ENCODE measurements at regions not wholly inside any gene's neighbourhood (a gene's known extent, or its start where the extent isn't known, plus 50 kb on each side); places are given as distances from the start of the nearest gene placed in this dataset.

DNA sequence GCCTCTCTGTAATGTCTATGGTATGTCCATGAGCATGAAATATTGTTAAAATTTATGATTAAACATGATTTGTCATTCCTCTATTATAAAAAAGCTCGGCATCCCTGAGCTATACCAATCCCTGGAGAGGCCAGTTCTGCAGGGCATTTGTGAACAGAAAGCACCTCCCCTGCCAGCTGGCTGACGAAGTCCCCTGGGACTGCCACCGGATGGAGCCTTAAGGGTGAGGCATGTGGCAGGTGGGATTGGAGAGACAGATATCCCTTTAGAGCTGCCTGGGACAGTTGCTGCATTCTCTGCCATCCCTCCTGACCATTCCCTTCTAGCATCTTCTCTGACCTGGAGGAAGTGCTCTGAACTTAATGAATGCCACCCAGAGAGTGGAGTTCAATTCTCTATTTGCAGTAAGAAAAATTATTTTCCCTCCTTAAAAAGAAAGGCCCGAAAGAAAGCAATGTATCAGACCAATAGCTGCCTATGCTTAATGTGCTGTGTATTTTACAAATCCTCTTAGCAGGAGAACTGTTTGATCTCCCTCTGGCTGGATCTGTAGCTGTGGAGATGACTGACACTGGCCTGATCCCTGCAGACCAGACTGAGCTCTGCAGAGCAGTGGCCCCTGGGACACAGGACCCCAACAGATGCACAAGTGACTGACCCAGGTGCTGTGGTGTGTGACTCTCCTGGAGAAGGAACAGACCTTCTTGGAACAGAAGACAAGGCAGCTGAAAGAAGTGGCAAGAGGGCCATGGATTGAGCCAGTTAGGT is 219.0 kb upstream of the NAV2 start:
- no peaks in the 10 kb centered on the region for H3K36me3 Mint-ChIP-seq (ENCODE audit: low read depth)
- no peaks in the 10 kb centered on the region for H3K4me1 Mint-ChIP-seq (ENCODE audit: low read depth)
- no peaks in the 10 kb centered on the region for H3K9me3 Mint-ChIP-seq
- CTCF ChIA-PET, result no interaction called here
- intact Hi-C loops (cut with micrococcal nuclease), result no loop called here
- H3K27ac Mint-ChIP-seq, result no peak overlapping the region
- DNase-seq (no peak), ATAC-seq (no peak)
- H3K27me3 Mint-ChIP-seq, result peaks cover 3% of the 10 kb centered on the region
- H3K4me3 Mint-ChIP-seq, result no peak overlapping the region
- POLR2A ChIA-PET, result no interaction called here
- no peak for TF ChIP-seq CTCF (IDR thresholded peaks at IDR 0.05)

GRCh38 chr11:19482319-19483100 is 230.1 kb upstream of the NAV2 start:
- Mint-ChIP-seq H3K27me3 (peaks cover 4% of the 10 kb centered on the region), H3K4me3 (no peak overlapping the region), H3K36me3 (ENCODE audit: low read depth) (no peaks in the 10 kb centered on the region), H3K9me3 (no peaks in the 10 kb centered on the region), H3K4me1 (ENCODE audit: low read depth) (no peaks in the 10 kb centered on the region), H3K27ac (no peak overlapping the region)
- POLR2A ChIA-PET, result no interaction called here
- CTCF ChIA-PET, result no interaction called here
- no peak for TF ChIP-seq CTCF (IDR thresholded peaks at IDR 0.05)
- intact Hi-C loops (cut with micrococcal nuclease), result no loop called here
- ATAC-seq (no peak), DNase-seq (no peak)

- DNase-seq (no peak), ATAC-seq (no peak)
- intact Hi-C loops (cut with micrococcal nuclease), result no loop called here
- Mint-ChIP-seq H3K27me3 (peaks cover 4% of the 10 kb centered on the region), H3K36me3 (ENCODE audit: low read depth) (no peaks in the 10 kb centered on the region), H3K9me3 (no peaks in the 10 kb centered on the region), H3K27ac (no peak overlapping the region), H3K4me1 (ENCODE audit: low read depth) (no peaks in the 10 kb centered on the region), H3K4me3 (no peak overlapping the region)
- TF ChIP-seq CTCF (IDR thresholded peaks at IDR 0.05), result no peak
- POLR2A ChIA-PET, result no interaction called here
- CTCF ChIA-PET, result no interaction called here
Measured at GRCh38 chr11:19480540-19480939, 232.1 kb upstream of the NAV2 start.

DNA sequence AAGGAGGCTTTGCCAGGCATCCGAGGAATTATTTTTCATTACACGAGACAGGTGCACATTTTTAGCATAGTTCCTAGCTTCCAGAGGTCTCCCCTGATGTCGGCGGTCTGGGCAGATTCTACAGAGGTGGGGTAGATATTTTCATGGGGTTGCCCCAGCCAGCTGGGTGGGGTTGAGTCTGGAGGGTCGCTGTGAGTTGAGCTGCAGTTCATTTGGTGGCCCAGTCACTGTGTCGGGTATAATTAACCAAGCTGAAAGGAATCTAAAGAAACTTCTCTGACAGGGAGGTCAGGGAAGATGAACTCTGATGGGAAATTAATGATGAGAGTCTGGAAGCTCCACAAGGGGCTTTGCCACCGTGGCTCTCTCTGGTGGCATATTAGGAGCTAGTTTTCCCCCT is 233.7 kb upstream of the NAV2 start:
- Mint-ChIP-seq H3K27ac (no peak overlapping the region), H3K4me1 (ENCODE audit: low read depth) (no peaks in the 10 kb centered on the region), H3K36me3 (ENCODE audit: low read depth) (no peaks in the 10 kb centered on the region), H3K9me3 (no peaks in the 10 kb centered on the region), H3K27me3 (peaks cover 7% of the 10 kb centered on the region), H3K4me3 (no peak overlapping the region)
- TF ChIP-seq CTCF (IDR thresholded peaks at IDR 0.05), result no peak
- ATAC-seq (no peak), DNase-seq (no peak)
- POLR2A ChIA-PET, result no interaction called here
- CTCF ChIA-PET, result no interaction called here
- intact Hi-C loops (cut with micrococcal nuclease), result no loop called here

DNA sequence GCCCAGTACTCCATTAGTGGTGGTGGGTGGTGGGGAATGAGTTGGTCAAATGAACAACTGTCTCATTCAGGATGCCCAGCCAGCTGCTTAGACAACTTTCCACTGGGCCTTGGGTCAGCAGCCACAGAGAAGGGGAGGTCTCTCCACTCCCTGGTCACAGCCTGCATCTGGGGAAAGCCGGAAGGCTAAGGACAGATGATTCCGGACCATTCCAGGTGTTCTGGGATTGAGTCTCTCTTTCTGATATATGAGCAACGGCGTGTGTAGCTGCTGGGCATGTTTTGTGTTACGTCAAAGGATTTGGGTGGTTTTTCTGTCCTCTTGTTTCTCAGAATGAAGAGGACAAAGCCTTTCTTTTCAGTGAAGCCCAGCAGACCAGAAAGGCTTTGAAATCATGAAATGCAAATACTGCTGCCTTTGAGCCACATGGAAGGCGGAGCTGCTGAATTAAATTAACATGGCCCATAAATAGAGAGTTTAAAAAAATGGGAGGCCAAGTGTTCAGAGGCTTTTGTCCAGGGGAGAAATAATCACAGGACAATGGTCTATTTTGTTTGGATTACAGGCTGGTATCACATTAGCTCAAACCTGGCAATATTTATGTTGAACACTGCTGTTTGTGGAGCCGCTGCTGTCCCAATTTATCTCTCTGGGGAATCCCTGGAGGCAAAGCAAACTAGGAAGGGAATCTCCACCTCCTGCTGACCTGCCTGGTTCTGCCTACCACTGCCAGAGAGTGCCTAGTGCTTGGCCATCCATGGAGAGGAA is 234.4 kb upstream of the E2F8 start:
- H3K9me3 Mint-ChIP-seq, result no peaks in the 10 kb centered on the region
- POLR2A ChIA-PET, result no interaction called here
- TF ChIP-seq CTCF (IDR thresholded peaks at IDR 0.05), result no peak
- no peak overlapping the region for H3K27ac Mint-ChIP-seq
- H3K4me1 Mint-ChIP-seq (ENCODE audit: low read depth), result no peaks in the 10 kb centered on the region
- peaks cover 10% of the 10 kb centered on the region for H3K27me3 Mint-ChIP-seq
- DNase-seq (no peak), ATAC-seq (no peak)
- CTCF ChIA-PET, result no interaction called here
- no peak overlapping the region for H3K4me3 Mint-ChIP-seq
- no peaks in the 10 kb centered on the region for H3K36me3 Mint-ChIP-seq (ENCODE audit: low read depth)
- intact Hi-C loops (cut with micrococcal nuclease), result no loop called here
